Testis (tissue), 2 donors: ENCODE measurements at regions not wholly inside any gene's neighbourhood (a gene's known extent, or its start where the extent isn't known, plus 50 kb on each side); places are given as distances from the start of the nearest gene placed in this dataset.

ENCODE experiments used
- POLR2A ChIP-seq: fragments of 450-650 bp; IDR thresholded peaks from one replicate; pipeline ENCODE4 v1.6.1; 2017; ENCODE audit warnings: antibody characterized with exemption, mild to moderate bottlenecking, moderate library complexity
- TF ChIP-seq, protein P1 (sequence below), 3 experiments: fragments of 450-650 bp in 2 of 3; fragments of 200-600 bp in 1 of 3; sonication (generic) in 1 of 3; IDR thresholded peaks; one replicate each; pipeline ENCODE4 v1.5.1; 2016 to 2019; ENCODE audit warnings: antibody characterized with exemption in 3 of 3, mild to moderate bottlenecking in 2 of 3, moderate library complexity in 1 of 3

DNA sequence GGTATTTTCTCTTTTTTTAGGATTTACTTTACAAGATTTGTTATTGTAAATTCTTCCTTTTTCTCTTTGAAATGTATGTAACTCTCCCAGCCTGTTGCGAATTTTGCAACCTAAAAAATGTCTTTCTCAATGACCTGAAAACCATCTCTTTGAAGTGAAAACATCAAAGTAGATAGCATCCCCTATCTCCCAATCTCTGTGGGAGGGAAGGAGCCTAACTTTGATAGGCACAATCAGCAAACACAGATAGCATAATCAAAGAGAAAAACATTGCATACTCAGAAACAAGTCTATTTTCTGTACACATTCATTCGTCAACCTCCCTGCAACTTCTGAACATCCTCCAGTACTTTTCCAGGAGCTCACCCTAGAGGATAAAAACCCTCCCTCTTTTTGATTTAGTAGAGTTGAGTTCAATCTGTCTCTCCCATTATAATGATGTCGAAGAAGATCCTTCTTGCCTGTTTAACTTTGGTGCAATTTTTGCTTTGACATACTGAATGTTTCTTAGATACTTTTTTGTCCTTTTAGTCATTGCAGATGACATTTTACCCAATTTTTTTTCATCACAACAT is 849.2 kb upstream of the LRFN5 start:
- TF ChIP-seq, protein P1, sequence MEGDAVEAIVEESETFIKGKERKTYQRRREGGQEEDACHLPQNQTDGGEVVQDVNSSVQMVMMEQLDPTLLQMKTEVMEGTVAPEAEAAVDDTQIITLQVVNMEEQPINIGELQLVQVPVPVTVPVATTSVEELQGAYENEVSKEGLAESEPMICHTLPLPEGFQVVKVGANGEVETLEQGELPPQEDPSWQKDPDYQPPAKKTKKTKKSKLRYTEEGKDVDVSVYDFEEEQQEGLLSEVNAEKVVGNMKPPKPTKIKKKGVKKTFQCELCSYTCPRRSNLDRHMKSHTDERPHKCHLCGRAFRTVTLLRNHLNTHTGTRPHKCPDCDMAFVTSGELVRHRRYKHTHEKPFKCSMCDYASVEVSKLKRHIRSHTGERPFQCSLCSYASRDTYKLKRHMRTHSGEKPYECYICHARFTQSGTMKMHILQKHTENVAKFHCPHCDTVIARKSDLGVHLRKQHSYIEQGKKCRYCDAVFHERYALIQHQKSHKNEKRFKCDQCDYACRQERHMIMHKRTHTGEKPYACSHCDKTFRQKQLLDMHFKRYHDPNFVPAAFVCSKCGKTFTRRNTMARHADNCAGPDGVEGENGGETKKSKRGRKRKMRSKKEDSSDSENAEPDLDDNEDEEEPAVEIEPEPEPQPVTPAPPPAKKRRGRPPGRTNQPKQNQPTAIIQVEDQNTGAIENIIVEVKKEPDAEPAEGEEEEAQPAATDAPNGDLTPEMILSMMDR (IDR thresholded peaks at IDR 0.05): no peak
- TF ChIP-seq POLR2A: no peak
